Sigmoid colon (tissue), 4 donors: ENCODE measurements at regions not wholly inside any gene's neighbourhood (a gene's known extent, or its start where the extent isn't known, plus 50 kb on each side); places are given as distances from the start of the nearest gene placed in this dataset.

ENCODE experiments used
- CTCF ChIP-seq, 4 experiments: fragments of 450-650 bp in 3 of 4; fragments of 200-600 bp in 1 of 4; IDR thresholded peaks; one replicate each; pipeline ENCODE4 v1.5.1; 2016 to 2019; ENCODE audit warnings: antibody characterized with exemption in 4 of 4, mild to moderate bottlenecking in 3 of 4, moderate library complexity in 2 of 4
- EP300 ChIP-seq, 4 donors: sonication (generic); formaldehyde crosslinking; IDR thresholded peaks; one replicate each; pipeline ENCODE4 v1.6.1; 2017; ENCODE audit warnings: antibody characterized with exemption in 4 of 4
- POLR2A ChIP-seq, 2 donors: fragments of 450-650 bp; IDR thresholded peaks; one replicate each; pipeline ENCODE4 v1.6.1; 2016; ENCODE audit warnings: antibody characterized with exemption in 2 of 2, mild to moderate bottlenecking in 2 of 2, moderate library complexity in 2 of 2
- POLR2AphosphoS5 ChIP-seq, 4 donors: sonication (generic); formaldehyde crosslinking; IDR thresholded peaks; one replicate each; pipeline ENCODE4 v1.6.1; 2017; ENCODE audit warnings: antibody characterized with exemption in 4 of 4

DNA sequence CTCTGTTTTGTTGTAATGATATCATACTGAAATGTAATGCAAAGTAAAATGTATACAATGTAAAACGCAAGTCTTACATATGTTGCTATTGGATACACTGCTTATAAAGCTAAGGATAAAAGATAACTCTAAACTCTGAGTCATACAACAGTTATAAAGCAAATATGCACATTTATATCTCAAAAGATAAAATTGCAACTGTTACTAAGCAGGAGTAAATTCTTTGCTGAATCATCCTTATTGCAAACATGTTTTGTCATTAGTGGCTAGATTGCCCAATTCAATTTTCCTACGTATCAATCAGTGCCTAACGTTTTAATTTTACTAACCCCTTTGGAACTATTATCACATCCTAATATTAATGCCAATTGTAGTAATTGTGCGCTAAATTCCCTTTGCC, 762.9 kb downstream of the LTN1 start:
- TF ChIP-seq CTCF (IDR thresholded peaks at IDR 0.05) (no peak), POLR2AphosphoS5 (IDR thresholded peaks at IDR 0.05) (peak in 1 of 4 donors; percentile 50), POLR2A (IDR thresholded peaks at IDR 0.05) (no peak), EP300 (IDR thresholded peaks at IDR 0.05) (no peak)
